ENCODE measurements at regions not wholly inside any gene's neighbourhood (a gene's known extent, or its start where the extent isn't known, plus 50 kb on each side); places are given as distances from the start of the nearest gene placed in this dataset.

DNA sequence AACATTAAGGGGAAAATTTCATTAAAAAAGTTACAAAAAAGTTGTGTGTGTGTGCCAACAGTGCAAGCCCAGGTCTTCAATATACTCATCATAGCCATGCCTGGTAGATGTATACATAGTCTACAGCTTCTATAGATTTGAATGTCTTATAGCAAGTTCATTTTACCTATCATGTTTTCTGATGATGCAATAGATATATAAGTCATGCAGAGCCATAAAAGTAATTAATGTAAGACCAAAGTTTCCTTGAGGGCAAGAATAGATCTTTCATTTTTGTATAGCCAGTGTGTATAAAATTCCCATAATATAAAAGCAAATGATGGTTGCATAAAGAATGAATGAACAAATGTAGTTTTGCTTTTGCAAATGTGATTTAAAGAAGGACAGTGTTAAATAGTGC, 1138.4 kb downstream of the TBL1XR1 start:
- TF ChIP-seq CTCF (conservative IDR thresholded peaks at IDR 0.05) (no peak), EZH2 (IDR thresholded peaks at IDR 0.05; ENCODE audit: low read depth) (no peak)
- no peaks in the 10 kb centered on the region for H3K9me3 ChIP-seq (ENCODE audit: insufficient read depth, low read depth)
- no peak overlapping the region for H2AFZ ChIP-seq
- H3K36me3 ChIP-seq (ENCODE audit: low read depth), result no peaks in the 10 kb centered on the region
- H3K27ac ChIP-seq, result no peak overlapping the region
- H3K4me1 ChIP-seq (replicated peaks; ENCODE audit: insufficient read depth), result no peaks in the 10 kb centered on the region
- H3F3A ChIP-seq (ENCODE audit: insufficient read depth, low read depth), result no peaks in the 10 kb centered on the region
- H3K9me2 ChIP-seq (ENCODE audit: insufficient read depth), result 0 out of 2 replicates have a peak, but pooled peaks cover 3% of the 10 kb centered on the region
- H3K27me3 ChIP-seq (ENCODE audit: insufficient read depth, low read depth), result no peaks in the 10 kb centered on the region
- DNase-seq, result no peak
- no TSS peak for BruUV-seq (replicated peaks)
- intact Hi-C loops (cut with micrococcal nuclease; ENCODE audit: unreplicated experiment), result no loop called here
- POLR2A ChIA-PET (ENCODE audit: unreplicated experiment), result no interaction called here
- no peaks in the 10 kb centered on the region for H4K20me1 ChIP-seq (ENCODE audit: insufficient read depth)
- no peak overlapping the region for H3K4me3 ChIP-seq
- H3K4me2 ChIP-seq, result no peak overlapping the region
- H3K79me2 ChIP-seq (ENCODE audit: low read depth), result no peaks in the 10 kb centered on the region
- CTCF ChIA-PET, result no interaction called here

DNA sequence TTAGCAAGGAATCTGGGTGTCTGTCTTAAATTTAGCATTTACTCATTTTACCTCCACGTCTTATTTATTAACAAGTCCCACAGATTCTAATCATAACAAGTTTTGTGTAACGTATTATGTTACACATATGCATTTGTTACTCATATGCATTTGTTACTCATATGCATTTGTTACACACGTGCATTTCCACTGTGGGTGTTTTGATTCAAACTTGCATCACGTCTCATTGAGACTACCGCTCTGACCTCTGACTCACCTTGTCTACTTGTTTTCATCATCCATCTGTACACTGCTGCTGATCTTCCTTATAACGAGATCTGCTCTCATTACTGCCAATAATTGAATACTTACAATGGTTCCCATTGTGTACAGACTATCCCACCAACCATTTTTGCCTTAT, 1141.4 kb downstream of the TBL1XR1 start:
- CTCF ChIA-PET, result no interaction called here
- Histone ChIP-seq H3K79me2 (ENCODE audit: low read depth) (no peaks in the 10 kb centered on the region), H4K20me1 (ENCODE audit: insufficient read depth) (no peaks in the 10 kb centered on the region), H3K4me2 (no peak overlapping the region), H3K9me2 (ENCODE audit: insufficient read depth) (0 out of 2 replicates have a peak, but pooled peaks cover 3% of the 10 kb centered on the region), H3F3A (ENCODE audit: insufficient read depth, low read depth) (no peaks in the 10 kb centered on the region), H3K36me3 (ENCODE audit: low read depth) (no peaks in the 10 kb centered on the region), H3K27ac (no peak overlapping the region), H3K9me3 (ENCODE audit: insufficient read depth, low read depth) (no peaks in the 10 kb centered on the region), H3K4me3 (no peak overlapping the region), H3K4me1 (replicated peaks; ENCODE audit: insufficient read depth) (no peaks in the 10 kb centered on the region), H3K27me3 (ENCODE audit: insufficient read depth, low read depth) (no peaks in the 10 kb centered on the region), H2AFZ (no peak overlapping the region)
- intact Hi-C loops (cut with micrococcal nuclease; ENCODE audit: unreplicated experiment), result no loop called here
- POLR2A ChIA-PET (ENCODE audit: unreplicated experiment), result interaction anchor here (1.0 kb wide), 1 partner anchor 857 kb away, joined by 7 read pairs; no protein-coding TSS in a partner anchor
- no TSS peak for BruUV-seq (replicated peaks)
- no peak for DNase-seq
- no peak for TF ChIP-seq CTCF (conservative IDR thresholded peaks at IDR 0.05)
- TF ChIP-seq EZH2 (IDR thresholded peaks at IDR 0.05; ENCODE audit: low read depth), result no peak

DNA sequence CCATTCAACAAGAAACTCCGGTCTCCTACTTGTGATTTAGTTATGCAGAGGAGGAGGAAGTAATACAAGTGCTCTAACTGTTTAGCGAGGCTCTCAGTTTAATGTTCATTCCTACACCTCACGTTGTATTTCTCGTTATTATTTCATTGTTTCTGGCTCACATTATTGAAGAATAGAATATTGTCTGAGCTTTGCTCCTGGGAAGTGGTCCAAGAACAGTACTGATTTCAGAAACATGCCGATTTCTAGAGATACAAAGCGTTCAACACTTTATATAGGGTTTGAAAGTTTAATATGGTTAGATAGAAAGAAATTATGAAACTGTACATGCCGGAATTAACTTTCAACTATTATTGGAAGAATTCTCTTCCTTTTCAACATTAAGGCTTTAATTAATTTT, 1145.5 kb downstream of the TBL1XR1 start:
- Histone ChIP-seq H3K27ac (no peak overlapping the region), H2AFZ (no peak overlapping the region; the same call in 1 of the 2 replicates), H3K27me3 (ENCODE audit: insufficient read depth, low read depth) (no peaks in the 10 kb centered on the region), H3K4me2 (no peak overlapping the region), H3K4me1 (replicated peaks; ENCODE audit: insufficient read depth) (no peaks in the 10 kb centered on the region), H3K36me3 (ENCODE audit: low read depth) (no peaks in the 10 kb centered on the region), H3K9me2 (ENCODE audit: insufficient read depth) (no peaks in the 10 kb centered on the region), H4K20me1 (ENCODE audit: insufficient read depth) (no peaks in the 10 kb centered on the region), H3K4me3 (no peak overlapping the region), H3K9me3 (ENCODE audit: insufficient read depth, low read depth) (no peaks in the 10 kb centered on the region), H3K79me2 (ENCODE audit: low read depth) (no peaks in the 10 kb centered on the region), H3F3A (ENCODE audit: insufficient read depth, low read depth) (no peaks in the 10 kb centered on the region)
- TF ChIP-seq CTCF (conservative IDR thresholded peaks at IDR 0.05), result no peak
- no peak for TF ChIP-seq EZH2 (IDR thresholded peaks at IDR 0.05; ENCODE audit: low read depth)
- intact Hi-C loops (cut with micrococcal nuclease; ENCODE audit: unreplicated experiment), result no loop called here
- POLR2A ChIA-PET (ENCODE audit: unreplicated experiment), result no interaction called here
- DNase-seq, result no peak
- no TSS peak for BruUV-seq (replicated peaks)
- CTCF ChIA-PET, result no interaction called here

All from PC-9 (cell line).